HFFc6 (cell line): ENCODE measurements at regions not wholly inside any gene's neighbourhood (a gene's known extent, or its start where the extent isn't known, plus 50 kb on each side); places are given as distances from the start of the nearest gene placed in this dataset.

ENCODE experiments used
- DNase-seq: peaks from one replicate; pipeline ENCODE4 v3.0.0-alpha.2; 2018
- H3K27ac Mint-ChIP-seq: 2 replicates; pipeline ENCODE4 v1.8.0; 2020; ENCODE audit warnings: mild to moderate bottlenecking, mixed read lengths
- H3K27me3 Mint-ChIP-seq: 2 replicates; pipeline ENCODE4 v1.8.0; 2021; ENCODE audit warnings: mild to moderate bottlenecking, moderate library complexity, mixed read lengths; ENCODE audit not compliant: insufficient read depth
- H3K36me3 Mint-ChIP-seq: 2 replicates; pipeline ENCODE4 v1.8.0; 2021; ENCODE audit warnings: low read depth, mixed read lengths
- H3K4me1 Mint-ChIP-seq: 2 replicates; pipeline ENCODE4 v1.8.0; 2020; ENCODE audit warnings: low read depth, mixed read lengths
- H3K4me3 Mint-ChIP-seq: 2 replicates; pipeline ENCODE4 v1.8.0; 2020; ENCODE audit warnings: mild to moderate bottlenecking, moderate library complexity, mixed read lengths
- H3K9me3 Mint-ChIP-seq: 2 replicates; pipeline ENCODE4 v1.8.0; 2020; ENCODE audit warnings: mild to moderate bottlenecking, mixed read lengths
- TF ChIP-seq, protein P1 (sequence below): fragments of 200-600 bp; sonication (generic); IDR thresholded peaks from 2 replicates; pipeline ENCODE4 v1.5.0; 2021; ENCODE audit warnings: antibody characterized with exemption, mild to moderate bottlenecking

DNA sequence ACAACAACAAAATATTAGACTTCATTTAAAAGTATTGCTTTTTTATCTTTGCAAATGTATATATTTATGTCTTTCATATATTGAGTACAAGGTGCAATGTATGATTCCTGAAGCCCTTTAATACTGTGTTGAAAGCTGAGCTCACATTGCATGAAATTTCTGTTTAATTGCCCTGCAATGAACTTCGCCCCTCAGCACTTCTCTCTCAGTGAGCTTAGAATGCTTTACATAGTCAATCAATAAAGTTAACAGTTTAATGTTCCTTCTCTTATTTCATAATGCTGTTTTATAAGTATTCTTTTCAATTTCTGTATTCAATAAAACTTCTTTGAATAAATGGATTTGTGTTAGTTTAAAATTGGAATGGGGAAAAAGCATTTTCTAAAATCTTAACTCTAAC lies 607.1 kb downstream of the SOX5 start:
- Mint-ChIP-seq H3K27me3 (no peaks in the 10 kb centered on the region; the same call in 1 of the 2 replicates), H3K4me3 (no peak overlapping the region), H3K27ac (no peak overlapping the region), H3K36me3 (peaks cover 5% of the 10 kb centered on the region), H3K4me1 (no peaks in the 10 kb centered on the region), H3K9me3 (peaks cover 16% of the 10 kb centered on the region)
- TF ChIP-seq, protein P1, sequence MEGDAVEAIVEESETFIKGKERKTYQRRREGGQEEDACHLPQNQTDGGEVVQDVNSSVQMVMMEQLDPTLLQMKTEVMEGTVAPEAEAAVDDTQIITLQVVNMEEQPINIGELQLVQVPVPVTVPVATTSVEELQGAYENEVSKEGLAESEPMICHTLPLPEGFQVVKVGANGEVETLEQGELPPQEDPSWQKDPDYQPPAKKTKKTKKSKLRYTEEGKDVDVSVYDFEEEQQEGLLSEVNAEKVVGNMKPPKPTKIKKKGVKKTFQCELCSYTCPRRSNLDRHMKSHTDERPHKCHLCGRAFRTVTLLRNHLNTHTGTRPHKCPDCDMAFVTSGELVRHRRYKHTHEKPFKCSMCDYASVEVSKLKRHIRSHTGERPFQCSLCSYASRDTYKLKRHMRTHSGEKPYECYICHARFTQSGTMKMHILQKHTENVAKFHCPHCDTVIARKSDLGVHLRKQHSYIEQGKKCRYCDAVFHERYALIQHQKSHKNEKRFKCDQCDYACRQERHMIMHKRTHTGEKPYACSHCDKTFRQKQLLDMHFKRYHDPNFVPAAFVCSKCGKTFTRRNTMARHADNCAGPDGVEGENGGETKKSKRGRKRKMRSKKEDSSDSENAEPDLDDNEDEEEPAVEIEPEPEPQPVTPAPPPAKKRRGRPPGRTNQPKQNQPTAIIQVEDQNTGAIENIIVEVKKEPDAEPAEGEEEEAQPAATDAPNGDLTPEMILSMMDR, result no peak
- no peak for DNase-seq

DNA sequence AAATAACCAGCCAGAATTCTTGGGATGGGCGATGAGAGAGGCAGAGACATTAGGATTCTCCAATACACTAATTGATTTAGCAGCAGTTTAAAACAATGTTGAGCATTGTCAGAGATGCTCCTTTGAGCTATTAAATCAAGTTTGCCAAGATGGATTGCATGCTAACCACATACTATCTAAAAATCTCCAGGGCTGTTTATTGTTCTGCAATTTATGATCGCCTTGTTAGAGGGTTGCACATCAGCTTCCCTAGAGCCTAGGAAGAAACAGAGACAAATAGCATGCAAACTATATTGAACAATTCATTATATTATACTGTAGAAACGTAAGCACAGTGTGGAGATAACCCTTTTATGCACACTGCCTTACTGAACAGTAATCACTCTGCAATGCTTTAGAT lies 599.9 kb downstream of the SOX5 start:
- no peak overlapping the region for H3K27ac Mint-ChIP-seq
- H3K27me3 Mint-ChIP-seq, result no peaks in the 10 kb centered on the region
- no peaks in the 10 kb centered on the region for H3K4me1 Mint-ChIP-seq
- no peak for DNase-seq
- H3K9me3 Mint-ChIP-seq, result peaks cover 25% of the 10 kb centered on the region
- TF ChIP-seq, protein P1, result no peak
- H3K4me3 Mint-ChIP-seq, result no peak overlapping the region
- H3K36me3 Mint-ChIP-seq, result peaks cover 5% of the 10 kb centered on the region

DNA sequence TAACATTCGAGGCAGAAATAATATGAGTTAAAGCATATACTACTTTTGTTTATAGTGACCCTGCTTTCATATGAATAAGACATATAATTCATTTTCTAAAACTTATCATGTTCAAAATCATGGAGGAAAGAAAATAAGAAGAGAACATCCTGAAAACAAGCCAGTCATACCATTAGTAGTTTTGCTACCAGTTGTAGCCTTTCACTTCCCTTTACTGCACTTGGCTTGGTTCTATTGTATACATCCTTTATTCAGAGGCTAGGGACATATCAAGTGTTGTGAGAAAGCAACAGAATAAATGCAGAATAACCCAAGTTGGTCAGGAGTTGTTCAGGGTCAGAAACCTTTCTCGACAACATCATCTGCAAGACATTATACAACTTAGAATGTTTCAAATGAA lies 598.7 kb downstream of the SOX5 start:
- peaks cover 25% of the 10 kb centered on the region for H3K9me3 Mint-ChIP-seq
- H3K36me3 Mint-ChIP-seq, result peaks cover 5% of the 10 kb centered on the region
- no peak overlapping the region for H3K4me3 Mint-ChIP-seq
- no peak for DNase-seq
- H3K27ac Mint-ChIP-seq, result no peak overlapping the region
- TF ChIP-seq, protein P1, result no peak
- H3K4me1 Mint-ChIP-seq, result no peaks in the 10 kb centered on the region
- H3K27me3 Mint-ChIP-seq, result no peaks in the 10 kb centered on the region

DNA sequence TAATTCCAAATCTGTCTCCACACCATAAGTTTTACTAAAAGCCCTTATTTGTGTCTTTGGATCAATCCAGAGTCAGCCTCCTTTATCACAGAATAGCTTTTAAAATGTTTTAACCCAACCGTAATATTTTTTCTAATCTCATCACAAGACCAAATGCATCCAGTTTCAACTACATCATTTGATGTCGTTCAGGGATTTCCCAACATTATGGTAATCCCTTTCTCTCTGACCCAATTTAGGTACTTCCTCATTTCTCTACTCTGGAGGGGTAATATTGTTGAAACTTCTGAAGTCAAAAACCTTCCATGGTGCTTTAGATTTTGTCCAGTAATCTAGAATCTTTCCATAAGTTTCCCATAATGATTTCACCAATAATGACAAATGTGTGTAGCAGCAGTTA lies 596.8 kb downstream of the SOX5 start:
- Mint-ChIP-seq H3K27ac (no peak overlapping the region), H3K36me3 (no peaks in the 10 kb centered on the region), H3K27me3 (no peaks in the 10 kb centered on the region), H3K4me1 (no peaks in the 10 kb centered on the region), H3K9me3 (peaks cover 24% of the 10 kb centered on the region), H3K4me3 (no peak overlapping the region)
- TF ChIP-seq, protein P1, result no peak
- DNase-seq, result no peak

DNA sequence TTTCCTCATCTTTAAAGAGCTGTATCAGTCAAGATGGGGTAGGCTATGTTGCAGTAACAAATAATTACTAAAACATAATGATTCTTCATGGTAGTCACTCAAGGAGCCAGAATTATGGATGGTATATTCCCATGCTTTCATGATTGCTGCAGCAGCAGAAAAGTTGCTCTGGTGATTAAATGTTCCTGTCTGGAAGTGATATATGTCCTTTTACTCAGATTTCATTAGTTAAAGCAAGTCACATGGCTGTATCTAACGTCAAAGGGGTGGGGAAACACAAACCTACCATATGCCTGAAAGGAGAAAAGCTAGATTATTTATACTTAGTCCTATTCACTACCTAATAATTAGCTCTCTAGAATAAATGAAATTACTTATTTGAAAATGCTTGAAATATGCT lies 594.7 kb downstream of the SOX5 start:
- Mint-ChIP-seq H3K4me1 (no peaks in the 10 kb centered on the region), H3K36me3 (no peaks in the 10 kb centered on the region), H3K9me3 (peaks cover 31% of the 10 kb centered on the region), H3K27me3 (no peaks in the 10 kb centered on the region), H3K27ac (no peak overlapping the region), H3K4me3 (no peak overlapping the region)
- DNase-seq, result no peak
- TF ChIP-seq, protein P1, result no peak

DNA sequence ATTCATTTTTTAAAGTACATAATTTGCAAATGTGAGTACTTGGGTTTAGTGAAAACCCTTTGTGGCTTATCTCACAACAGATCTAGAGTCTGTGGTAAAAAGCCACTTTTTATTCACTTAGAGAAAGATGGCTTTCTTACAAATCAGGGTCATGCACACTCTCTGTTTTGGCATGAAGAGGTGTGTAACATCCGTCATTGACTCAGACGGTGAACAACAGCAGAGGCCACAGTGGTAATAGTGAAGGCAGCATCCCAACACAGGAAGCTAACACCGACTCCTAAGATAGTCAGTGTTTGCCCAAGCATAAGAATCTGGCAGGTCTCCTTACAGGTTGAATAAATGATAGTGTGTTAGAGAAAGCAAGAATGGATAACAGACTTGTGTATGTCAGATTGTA lies 593.0 kb downstream of the SOX5 start:
- Mint-ChIP-seq H3K36me3 (no peaks in the 10 kb centered on the region), H3K4me3 (no peak overlapping the region), H3K27me3 (no peaks in the 10 kb centered on the region), H3K27ac (no peak overlapping the region), H3K4me1 (no peaks in the 10 kb centered on the region), H3K9me3 (peaks cover 21% of the 10 kb centered on the region)
- TF ChIP-seq, protein P1, result no peak
- no peak for DNase-seq
